HG02870 (cell line): ENCODE measurements at regions not wholly inside any gene's neighbourhood (a gene's known extent, or its start where the extent isn't known, plus 50 kb on each side); places are given as distances from the start of the nearest gene placed in this dataset.

Experiments
- ATAC-seq: cut with Tn5 transposase; IDR thresholded peaks from one replicate; pipeline ENCODE4 v1.9.1; 2021; ENCODE audit warnings: mild to moderate bottlenecking, moderate library complexity; ENCODE audit not compliant: unreplicated experiment

DNA sequence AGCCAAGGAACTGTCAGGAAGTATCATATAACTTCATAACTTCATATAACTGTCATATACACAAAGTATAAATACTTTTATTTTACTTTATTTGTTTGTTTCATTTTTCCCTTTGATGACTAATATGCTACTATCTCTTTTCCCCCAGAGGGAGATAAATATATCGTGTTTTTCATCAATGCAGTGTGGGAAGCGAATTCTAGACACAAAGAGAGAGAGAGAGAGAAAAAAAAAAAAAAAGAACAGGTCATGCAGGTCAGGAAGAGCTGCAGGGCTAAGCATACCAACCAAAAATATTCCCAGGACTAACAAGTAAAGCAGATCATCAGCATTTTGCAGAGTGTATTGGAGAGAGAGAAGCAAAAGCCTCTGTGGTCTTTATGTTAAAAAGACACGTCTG is 1849.2 kb downstream of the STIM2 start:
- no peak for ATAC-seq

- no peak for ATAC-seq
Observed at GRCh38 chr4:28723371-28723770, 1862.7 kb downstream of the STIM2 start.

- ATAC-seq, result no peak
Observed at GRCh38 chr4:28724239-28724638, 1863.6 kb downstream of the STIM2 start.

- no peak for ATAC-seq
Observed at GRCh38 chr4:28730304-28730703, 1869.7 kb downstream of the STIM2 start.

DNA sequence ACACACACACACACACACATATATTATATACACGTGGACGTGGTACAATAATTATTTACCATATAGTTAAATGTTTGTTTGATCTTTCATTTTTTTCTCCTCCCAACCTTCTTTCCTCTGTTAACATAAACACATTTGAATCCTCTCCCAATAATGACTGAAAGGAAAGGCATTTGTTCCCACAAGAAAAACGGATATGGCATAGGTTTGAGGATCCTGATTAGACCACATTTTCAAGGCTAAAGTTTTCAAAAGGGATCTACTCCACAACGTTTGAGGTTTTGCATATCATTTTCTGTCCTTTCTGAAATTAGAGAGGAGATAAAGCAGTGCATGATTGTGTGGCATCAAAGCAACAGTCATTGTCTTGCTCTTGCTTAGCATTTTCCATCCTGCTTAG is 1883.4 kb downstream of the STIM2 start:
- no peak for ATAC-seq

- ATAC-seq, result no peak
Observed at GRCh38 chr4:28754376-28754775, 1893.7 kb downstream of the STIM2 start.

DNA sequence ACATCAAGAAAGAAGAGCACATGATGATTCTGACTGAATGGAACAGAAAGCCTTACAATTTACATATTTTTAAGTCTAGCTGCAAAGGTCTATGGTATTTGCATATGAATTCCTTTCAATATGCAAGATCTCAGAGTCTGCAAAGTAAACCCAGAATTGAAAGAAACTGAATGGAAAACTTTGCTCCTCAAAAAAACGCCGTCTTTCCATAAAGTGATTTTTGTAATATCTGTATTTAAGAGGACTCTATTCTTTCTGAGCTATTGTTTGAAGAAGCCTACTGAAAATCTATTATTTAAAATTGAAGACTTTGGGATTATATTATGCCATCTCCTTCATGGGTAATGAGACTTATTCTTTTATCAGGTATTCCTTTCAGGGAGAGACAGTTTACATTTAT is 1894.4 kb downstream of the STIM2 start:
- no peak for ATAC-seq

- ATAC-seq, result no peak
Observed at GRCh38 chr4:28759064-28759463, 1898.4 kb downstream of the STIM2 start.

DNA sequence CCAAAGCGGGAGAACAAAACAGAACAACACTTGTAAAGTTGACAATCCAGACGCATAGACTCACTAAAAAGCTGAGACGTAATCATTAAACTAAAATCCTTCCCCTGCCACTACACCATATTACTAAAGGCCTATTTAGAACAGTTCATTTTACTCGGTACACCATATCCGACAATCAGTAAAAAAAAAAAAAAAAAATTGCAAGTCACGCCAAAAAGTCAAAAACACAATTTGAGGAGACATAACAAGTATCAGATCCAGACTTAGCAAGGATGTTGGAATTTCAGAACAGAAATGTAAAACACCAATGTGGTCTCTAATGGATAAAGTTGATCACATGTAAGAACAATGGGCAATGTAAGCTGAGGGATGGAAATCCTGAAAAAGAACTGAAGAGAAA is 1899.4 kb downstream of the STIM2 start:
- no peak for ATAC-seq

- no peak for ATAC-seq
Observed at GRCh38 chr4:28772066-28772465, 1911.4 kb downstream of the STIM2 start.

- no peak for ATAC-seq
Observed at GRCh38 chr4:28772788-28773187, 1912.1 kb downstream of the STIM2 start.

DNA sequence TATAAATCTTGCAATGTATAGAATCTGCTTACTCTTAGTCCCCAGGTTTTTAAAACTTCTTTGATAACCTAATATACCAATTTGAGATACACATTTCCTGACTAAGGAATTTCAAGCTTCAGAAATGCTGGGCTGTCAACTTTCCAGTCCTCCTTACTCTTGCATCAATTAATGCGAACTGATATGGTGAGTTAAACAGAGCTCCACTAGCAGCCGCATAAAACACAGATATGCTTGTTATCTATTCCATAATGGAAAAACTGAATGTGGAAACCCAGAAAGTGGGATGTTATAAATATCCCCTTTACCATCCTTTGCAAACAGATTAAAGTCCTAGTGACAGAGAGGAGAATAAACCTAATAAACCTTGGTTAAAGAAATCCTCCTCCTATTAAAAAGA is 1913.7 kb downstream of the STIM2 start:
- no peak for ATAC-seq

DNA sequence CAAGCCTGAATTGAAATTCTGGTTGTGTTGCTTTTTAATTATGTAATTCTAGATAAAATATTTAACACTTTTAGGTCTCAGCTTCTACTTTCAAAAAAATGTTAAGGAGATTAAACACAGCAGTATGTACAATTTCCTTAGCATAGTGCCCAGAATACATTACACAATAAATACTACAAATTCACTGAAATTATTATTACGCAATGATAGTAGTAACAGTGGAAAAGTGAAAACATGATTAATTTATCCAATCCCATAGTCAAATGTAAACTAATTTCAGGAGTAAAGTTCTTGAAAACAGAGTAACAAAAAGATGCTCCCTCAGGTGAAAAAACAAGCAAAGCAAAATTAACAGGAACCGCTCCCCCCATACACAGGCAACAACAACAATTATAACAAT is 1915.4 kb downstream of the STIM2 start:
- no peak for ATAC-seq

DNA sequence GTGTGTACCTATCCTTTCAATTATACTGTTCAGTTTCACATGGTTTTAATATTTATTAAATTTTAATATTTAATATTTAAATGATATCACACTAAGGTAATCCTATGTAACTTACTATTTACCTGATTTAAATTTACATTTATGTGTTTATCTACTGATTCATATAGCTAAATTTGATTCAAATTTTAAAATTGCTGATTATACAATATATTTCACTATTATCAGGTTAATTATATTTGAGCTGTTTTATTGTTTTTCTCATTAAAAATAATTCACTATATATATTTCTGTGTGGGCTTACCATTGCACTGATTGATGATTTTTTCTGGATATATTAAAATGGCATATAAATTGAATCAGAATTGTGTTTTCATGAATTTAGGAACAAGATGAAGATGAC is 1923.5 kb downstream of the STIM2 start:
- ATAC-seq, result no peak

- ATAC-seq, result no peak
Observed at GRCh38 chr4:28787947-28788346, 1927.3 kb downstream of the STIM2 start.

GRCh38 chr4:28788929-28789490 is 1928.4 kb downstream of the STIM2 start:
- ATAC-seq, result no peak

DNA sequence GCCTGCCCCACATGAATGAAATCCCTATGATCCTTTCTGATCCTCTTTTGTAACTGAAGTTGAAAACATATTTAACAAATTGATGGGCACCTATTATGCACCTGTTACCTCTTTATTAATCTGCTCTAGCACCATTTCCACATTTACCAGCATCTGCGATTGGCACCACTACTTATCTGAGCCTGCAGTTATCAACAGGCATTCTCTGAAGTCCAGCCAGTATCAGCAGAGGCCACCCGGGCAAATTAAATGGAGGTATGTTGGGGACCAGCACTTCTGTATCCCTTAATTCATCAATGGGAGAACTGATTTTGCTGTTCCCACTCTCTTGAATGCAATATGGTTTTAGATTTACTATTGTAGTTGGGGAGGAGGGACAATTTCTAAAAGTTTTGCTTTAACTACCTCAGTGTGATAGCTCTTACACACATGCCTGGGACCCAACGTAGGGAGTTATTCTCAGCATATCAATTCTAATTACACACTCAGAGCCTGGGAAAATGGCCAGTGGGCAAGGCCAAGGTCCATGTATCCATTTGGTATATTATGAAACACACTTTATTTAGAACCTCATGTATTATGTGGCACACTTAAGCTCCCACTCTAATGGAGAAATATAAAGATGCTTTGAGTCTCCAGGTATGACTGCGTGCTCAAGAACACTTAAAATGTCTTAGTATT is 1927.1 kb upstream of the PCDH7 start:
- ATAC-seq, result no peak

- ATAC-seq, result no peak
Observed at GRCh38 chr4:28799696-28800095, 1920.5 kb upstream of the PCDH7 start.

- ATAC-seq, result no peak
Observed at GRCh38 chr4:28811025-28811424, 1909.1 kb upstream of the PCDH7 start.

DNA sequence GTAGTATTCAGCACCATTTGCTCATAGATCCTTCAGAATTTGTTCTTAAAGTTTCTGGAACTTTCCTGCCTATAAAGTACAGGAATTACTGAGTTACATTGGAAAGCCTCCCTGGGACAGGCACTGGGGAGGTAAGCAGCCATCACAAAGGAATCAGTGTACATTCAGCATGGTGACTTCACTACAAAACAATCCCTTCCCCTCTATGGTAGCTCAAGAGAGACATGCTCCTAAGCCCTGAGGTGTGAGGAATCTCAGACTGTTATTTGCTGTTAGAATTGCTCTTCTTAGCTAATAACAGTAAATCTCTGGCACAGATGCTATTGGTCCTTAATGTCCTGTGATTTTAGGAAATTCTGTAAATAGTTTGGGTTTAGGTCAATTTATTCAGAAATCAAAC is 1898.0 kb upstream of the PCDH7 start:
- no peak for ATAC-seq

DNA sequence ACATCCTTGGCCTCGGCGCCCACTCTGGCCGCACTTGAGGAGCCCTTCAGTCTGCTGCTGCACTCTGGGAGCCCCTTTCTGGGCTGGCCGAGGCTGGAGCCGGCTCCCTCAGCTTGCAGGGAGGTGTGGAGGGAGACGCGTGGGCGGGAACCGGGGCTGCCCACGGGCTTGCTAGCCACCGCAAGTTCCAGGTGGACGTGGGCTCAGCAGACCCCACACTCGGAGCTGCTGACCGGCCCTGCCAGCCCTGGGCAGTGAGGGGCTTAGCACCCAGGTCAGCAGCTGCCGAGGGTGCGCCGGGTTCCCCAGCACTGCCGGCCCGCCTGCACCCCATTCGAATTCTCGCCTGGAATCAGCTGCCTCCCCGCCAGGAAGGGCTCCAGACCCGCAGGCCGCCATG is 1892.3 kb upstream of the PCDH7 start:
- no peak for ATAC-seq

GRCh38 chr4:28831867-28832266 is 1888.3 kb upstream of the PCDH7 start:
- ATAC-seq, result no peak

- no peak for ATAC-seq
Observed at GRCh38 chr4:28832444-28832843, 1887.7 kb upstream of the PCDH7 start.
